NB4 (cell line): ENCODE measurements at regions not wholly inside any gene's neighbourhood (a gene's known extent, or its start where the extent isn't known, plus 50 kb on each side); places are given as distances from the start of the nearest gene placed in this dataset.

Experiments used
- CTCF ChIP-seq: IDR thresholded peaks from one replicate; pipeline ENCODE4 v1.5.1; 2012; ENCODE audit warnings: low read depth, low read length
- POLR2A ChIP-seq: IDR thresholded peaks from 2 replicates; pipeline ENCODE4 v1.6.1; 2011; ENCODE audit warnings: mild to moderate bottlenecking; ENCODE audit not compliant: insufficient read length; ENCODE audit errors: extremely low read depth
- TF ChIP-seq, protein P1 (sequence below): IDR thresholded peaks from 2 replicates; pipeline ENCODE4 v1.6.1; 2011; ENCODE audit warnings: low read depth, low read length

DNA sequence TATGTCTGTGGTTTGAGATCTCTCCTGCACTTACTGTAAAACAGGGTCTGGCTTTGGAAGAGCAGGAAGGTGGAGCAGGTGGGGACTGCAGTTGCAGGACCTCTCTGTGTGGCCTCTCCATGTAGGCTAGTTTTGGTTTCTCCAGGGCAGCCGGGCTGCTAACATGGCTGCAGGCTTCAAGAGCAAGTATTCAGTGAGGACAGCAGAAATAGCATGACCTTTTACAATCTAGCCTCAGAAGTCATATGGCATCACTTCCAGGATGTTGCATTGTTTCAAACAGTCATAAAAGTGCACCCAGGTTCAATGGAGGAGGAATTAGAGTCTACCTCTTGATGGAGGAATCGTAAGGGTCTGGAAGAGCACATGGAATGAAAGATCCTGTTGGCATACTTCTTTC lies 728.7 kb downstream of the NTRK3 start:
- TF ChIP-seq CTCF (no peak), POLR2A (no peak)
- TF ChIP-seq, protein P1, sequence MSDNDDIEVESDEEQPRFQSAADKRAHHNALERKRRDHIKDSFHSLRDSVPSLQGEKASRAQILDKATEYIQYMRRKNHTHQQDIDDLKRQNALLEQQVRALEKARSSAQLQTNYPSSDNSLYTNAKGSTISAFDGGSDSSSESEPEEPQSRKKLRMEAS, result no peak
